Type B pancreatic cell (in vitro differentiated cells): ENCODE measurements at regions not wholly inside any gene's neighbourhood (a gene's known extent, or its start where the extent isn't known, plus 50 kb on each side); places are given as distances from the start of the nearest gene placed in this dataset.
A peak's percentile ranks its signal among the peaks of the same experiment; 100 is the strongest.

Experiments used
- DNase-seq: peaks from one replicate; pipeline ENCODE4 v3.0.0; 2021; ENCODE audit warnings: mixed read lengths; ENCODE audit not compliant: unreplicated experiment; ENCODE audit errors: extremely low spot score
- H3K27ac Mint-ChIP-seq: 2 replicates; pipeline ENCODE4 v1.8.0; 2021; ENCODE audit warnings: mild to moderate bottlenecking, mixed read lengths
- H3K27me3 Mint-ChIP-seq: 2 replicates; pipeline ENCODE4 v1.8.0; 2021; ENCODE audit warnings: mixed read lengths
- H3K36me3 Mint-ChIP-seq: 2 replicates; pipeline ENCODE4 v1.8.0; 2021; ENCODE audit warnings: mixed read lengths
- H3K4me1 Mint-ChIP-seq: one replicate; pipeline ENCODE4 v1.8.0; 2021; ENCODE audit warnings: mixed read lengths; ENCODE audit not compliant: unreplicated experiment
- H3K4me3 Mint-ChIP-seq: 2 replicates; pipeline ENCODE4 v1.8.0; 2021; ENCODE audit warnings: mild to moderate bottlenecking, mixed read lengths
- H3K9me3 Mint-ChIP-seq: 2 replicates; pipeline ENCODE4 v1.8.0; 2021; ENCODE audit warnings: mixed read lengths
- TF ChIP-seq, protein P1 (sequence below): fragments of 200-600 bp; sonication (generic); conservative IDR thresholded peaks from 2 replicates; pipeline ENCODE4 v1.5.0; 2021; ENCODE audit warnings: antibody characterized with exemption, mild to moderate bottlenecking

DNA sequence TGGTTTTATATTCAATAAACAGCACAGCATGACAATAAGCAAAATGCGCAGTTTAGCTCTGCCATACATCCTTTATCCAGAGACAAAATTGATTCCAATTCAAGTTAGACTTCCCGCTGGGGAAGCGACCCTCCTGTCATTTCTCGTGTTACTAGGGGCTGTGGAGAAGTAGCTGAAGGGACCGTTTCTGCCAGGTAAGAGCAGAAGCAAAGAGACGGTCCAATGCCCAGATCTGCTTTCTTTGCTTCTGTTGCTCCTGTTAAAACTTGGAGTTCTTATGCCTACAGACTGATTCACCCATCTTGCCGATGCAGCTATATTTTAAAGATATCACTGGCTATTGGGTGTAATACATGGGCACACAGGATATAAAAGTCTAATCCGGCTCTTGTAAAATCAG is 156.8 kb upstream of the AVPR1A start:
- Mint-ChIP-seq H3K4me3 (peak overlapping the region; percentile 31), H3K9me3 (peaks cover 17% of the 10 kb centered on the region), H3K4me1 (peaks cover 17% of the 10 kb centered on the region), H3K36me3 (peaks cover 3% of the 10 kb centered on the region), H3K27me3 (no peaks in the 10 kb centered on the region), H3K27ac (no peak overlapping the region)
- TF ChIP-seq, protein P1, sequence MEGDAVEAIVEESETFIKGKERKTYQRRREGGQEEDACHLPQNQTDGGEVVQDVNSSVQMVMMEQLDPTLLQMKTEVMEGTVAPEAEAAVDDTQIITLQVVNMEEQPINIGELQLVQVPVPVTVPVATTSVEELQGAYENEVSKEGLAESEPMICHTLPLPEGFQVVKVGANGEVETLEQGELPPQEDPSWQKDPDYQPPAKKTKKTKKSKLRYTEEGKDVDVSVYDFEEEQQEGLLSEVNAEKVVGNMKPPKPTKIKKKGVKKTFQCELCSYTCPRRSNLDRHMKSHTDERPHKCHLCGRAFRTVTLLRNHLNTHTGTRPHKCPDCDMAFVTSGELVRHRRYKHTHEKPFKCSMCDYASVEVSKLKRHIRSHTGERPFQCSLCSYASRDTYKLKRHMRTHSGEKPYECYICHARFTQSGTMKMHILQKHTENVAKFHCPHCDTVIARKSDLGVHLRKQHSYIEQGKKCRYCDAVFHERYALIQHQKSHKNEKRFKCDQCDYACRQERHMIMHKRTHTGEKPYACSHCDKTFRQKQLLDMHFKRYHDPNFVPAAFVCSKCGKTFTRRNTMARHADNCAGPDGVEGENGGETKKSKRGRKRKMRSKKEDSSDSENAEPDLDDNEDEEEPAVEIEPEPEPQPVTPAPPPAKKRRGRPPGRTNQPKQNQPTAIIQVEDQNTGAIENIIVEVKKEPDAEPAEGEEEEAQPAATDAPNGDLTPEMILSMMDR, result no peak
- no peak for DNase-seq

DNA sequence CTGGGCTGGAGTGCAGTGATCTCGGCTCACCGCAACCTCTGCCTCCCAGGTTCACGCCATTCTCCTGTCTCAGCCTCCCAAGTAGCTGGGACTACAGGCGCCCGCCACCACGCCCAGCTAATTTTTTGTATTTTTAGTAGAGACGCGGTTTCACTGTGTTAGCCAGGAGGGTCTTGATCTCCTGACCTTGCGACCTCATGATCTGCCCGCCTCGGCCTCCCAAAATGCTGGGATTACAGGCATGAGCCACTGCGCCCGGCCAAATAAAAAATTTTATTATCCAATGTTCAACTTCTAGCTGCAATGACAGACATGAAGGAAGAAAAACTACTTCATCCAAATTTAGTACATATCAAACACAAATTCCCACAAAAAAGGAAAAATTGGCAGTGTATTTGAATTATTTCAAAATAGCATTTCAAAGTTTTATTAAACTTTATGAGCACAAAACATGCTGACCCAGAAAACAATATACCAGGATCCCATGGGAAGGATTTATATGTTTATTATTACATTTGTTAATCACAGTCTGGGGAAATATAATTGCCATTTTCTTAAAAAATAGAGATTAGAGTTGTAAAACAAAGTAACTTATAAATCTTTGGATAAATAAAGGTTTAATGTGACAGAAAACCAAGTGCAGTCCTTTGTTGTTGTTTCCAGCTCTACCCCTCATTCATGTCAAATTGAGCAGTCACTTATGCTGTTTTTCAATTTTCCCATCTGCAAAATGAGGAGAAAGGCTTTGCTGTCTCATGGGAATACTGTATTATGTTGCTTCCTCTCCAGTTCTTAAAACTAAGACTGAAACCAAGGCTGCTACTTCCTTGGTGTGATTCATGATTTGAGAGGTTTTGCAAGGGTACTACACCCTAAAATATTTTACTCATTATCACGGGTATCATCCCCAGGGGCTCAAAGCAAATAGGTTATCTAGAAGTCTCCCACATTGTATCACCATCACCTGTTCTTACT is 155.2 kb upstream of the AVPR1A start:
- H3K4me3 Mint-ChIP-seq, result no peak overlapping the region
- peaks cover 3% of the 10 kb centered on the region for H3K36me3 Mint-ChIP-seq
- H3K9me3 Mint-ChIP-seq, result peaks cover 16% of the 10 kb centered on the region
- H3K4me1 Mint-ChIP-seq, result peaks cover 17% of the 10 kb centered on the region
- TF ChIP-seq, protein P1, result no peak
- H3K27ac Mint-ChIP-seq, result no peak overlapping the region
- DNase-seq, result no peak
- H3K27me3 Mint-ChIP-seq, result no peaks in the 10 kb centered on the region

- Mint-ChIP-seq H3K9me3 (peaks cover 5% of the 10 kb centered on the region), H3K27ac (no peak overlapping the region), H3K36me3 (peaks cover 3% of the 10 kb centered on the region), H3K4me1 (peaks cover 17% of the 10 kb centered on the region), H3K4me3 (no peak overlapping the region), H3K27me3 (no peaks in the 10 kb centered on the region)
- DNase-seq, result no peak
- TF ChIP-seq, protein P1, result no peak
Measured at GRCh38 chr12:63304887-63305316, 153.9 kb upstream of the AVPR1A start.

- Mint-ChIP-seq H3K27me3 (no peaks in the 10 kb centered on the region), H3K36me3 (no peaks in the 10 kb centered on the region), H3K27ac (no peak overlapping the region), H3K4me3 (no peak overlapping the region), H3K4me1 (peaks cover 13% of the 10 kb centered on the region), H3K9me3 (no peaks in the 10 kb centered on the region)
- no peak for DNase-seq
- TF ChIP-seq, protein P1, result no peak
Measured at GRCh38 chr12:63302941-63303536, 152.0 kb upstream of the AVPR1A start.

DNA sequence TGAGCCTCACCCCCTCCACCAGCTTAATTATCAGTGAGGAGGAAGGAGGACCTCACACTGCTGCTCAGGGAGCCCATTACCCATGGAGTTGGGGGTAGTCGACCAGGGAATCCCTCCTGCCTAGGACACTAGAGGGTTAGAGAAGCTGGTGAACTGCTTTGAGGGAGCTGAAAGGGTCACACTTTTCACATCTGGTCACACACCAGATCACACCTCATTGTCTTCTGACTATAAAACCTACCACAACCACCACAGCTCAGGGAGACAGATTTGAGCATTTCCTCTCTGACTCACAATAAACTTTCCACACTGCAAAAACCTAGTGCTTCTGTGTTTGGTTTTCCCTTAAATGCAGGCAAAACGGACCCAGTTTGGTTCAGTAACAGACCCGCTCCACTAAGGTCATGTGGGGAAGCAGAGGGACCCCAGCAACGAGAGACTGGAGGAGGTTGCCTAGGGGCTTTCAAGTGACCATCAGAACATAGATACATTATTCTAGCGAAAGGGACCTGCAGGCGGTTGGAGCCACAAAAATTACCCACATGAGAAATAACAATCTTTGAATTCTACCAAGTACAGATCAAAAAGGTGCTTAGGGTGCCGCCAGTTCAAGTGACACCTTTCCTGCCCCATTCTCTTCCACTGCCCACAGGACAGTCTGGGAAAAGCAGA is 151.4 kb upstream of the AVPR1A start:
- TF ChIP-seq, protein P1, result no peak
- no peak overlapping the region for H3K27ac Mint-ChIP-seq
- peaks cover 13% of the 10 kb centered on the region for H3K4me1 Mint-ChIP-seq
- no peak overlapping the region for H3K4me3 Mint-ChIP-seq
- no peak for DNase-seq
- no peaks in the 10 kb centered on the region for H3K36me3 Mint-ChIP-seq
- H3K9me3 Mint-ChIP-seq, result no peaks in the 10 kb centered on the region
- no peaks in the 10 kb centered on the region for H3K27me3 Mint-ChIP-seq
